ENCODE measurements at regions not wholly inside any gene's neighbourhood (a gene's known extent, or its start where the extent isn't known, plus 50 kb on each side); places are given as distances from the start of the nearest gene placed in this dataset.
"Not testable (repeated sequence)": the region's sequence is repeated elsewhere in the genome, so short reads cannot be mapped to it uniquely, and the experiment has no call there.

DNA sequence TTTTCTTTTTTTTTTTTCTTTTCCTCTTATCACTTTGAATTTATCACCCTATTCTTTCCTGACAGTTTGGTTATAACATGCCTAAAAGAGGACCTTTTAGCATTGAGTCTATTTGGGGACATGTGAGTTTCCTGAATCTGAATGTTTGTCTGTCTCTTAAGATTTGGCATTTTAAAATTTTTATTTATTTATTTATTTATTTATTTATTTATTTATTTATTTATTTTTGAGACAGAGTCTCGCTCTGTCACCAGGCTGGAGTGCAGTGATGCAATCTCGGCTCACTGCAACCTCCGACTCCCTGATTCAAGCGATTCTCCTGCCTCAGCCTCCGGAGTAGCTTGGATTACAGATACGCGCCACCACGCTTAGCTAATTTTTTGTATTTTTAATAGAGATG lies 412.4 kb downstream of the ZBBX start:
- TF ChIP-seq, protein P1, sequence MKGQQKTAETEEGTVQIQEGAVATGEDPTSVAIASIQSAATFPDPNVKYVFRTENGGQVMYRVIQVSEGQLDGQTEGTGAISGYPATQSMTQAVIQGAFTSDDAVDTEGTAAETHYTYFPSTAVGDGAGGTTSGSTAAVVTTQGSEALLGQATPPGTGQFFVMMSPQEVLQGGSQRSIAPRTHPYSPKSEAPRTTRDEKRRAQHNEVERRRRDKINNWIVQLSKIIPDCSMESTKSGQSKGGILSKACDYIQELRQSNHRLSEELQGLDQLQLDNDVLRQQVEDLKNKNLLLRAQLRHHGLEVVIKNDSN (CRISPR knock-in tag; IDR thresholded peaks at IDR 0.05) = not testable (repeated sequence)
- not testable (repeated sequence) for TF ChIP-seq FIP1L1 (IDR thresholded peaks at IDR 0.05; ENCODE audit: low read depth, low read length, poor library complexity, severe bottlenecking); POLR2A (conservative IDR thresholded peaks at IDR 0.05); BACH1 (tag; IDR thresholded peaks at IDR 0.05); SRF (CRISPR knock-in tag; IDR thresholded peaks at IDR 0.05); CXXC5 (CRISPR knock-in tag; IDR thresholded peaks at IDR 0.05); CBX5 (IDR thresholded peaks at IDR 0.05; ENCODE audit: borderline replicate concordance, low read depth)
- TF ChIP-seq, protein P2, sequence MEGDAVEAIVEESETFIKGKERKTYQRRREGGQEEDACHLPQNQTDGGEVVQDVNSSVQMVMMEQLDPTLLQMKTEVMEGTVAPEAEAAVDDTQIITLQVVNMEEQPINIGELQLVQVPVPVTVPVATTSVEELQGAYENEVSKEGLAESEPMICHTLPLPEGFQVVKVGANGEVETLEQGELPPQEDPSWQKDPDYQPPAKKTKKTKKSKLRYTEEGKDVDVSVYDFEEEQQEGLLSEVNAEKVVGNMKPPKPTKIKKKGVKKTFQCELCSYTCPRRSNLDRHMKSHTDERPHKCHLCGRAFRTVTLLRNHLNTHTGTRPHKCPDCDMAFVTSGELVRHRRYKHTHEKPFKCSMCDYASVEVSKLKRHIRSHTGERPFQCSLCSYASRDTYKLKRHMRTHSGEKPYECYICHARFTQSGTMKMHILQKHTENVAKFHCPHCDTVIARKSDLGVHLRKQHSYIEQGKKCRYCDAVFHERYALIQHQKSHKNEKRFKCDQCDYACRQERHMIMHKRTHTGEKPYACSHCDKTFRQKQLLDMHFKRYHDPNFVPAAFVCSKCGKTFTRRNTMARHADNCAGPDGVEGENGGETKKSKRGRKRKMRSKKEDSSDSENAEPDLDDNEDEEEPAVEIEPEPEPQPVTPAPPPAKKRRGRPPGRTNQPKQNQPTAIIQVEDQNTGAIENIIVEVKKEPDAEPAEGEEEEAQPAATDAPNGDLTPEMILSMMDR (IDR thresholded peaks at IDR 0.05 in 2 of 3, conservative IDR thresholded peaks at IDR 0.05 in 1 of 3; ENCODE audit: insufficient read depth in 2 of 3, low read depth in 1 of 3, low read length in 3 of 3) = not testable (repeated sequence)

Data from K562 (cell line).